ENCODE measurements at regions not wholly inside any gene's neighbourhood (a gene's known extent, or its start where the extent isn't known, plus 50 kb on each side); places are given as distances from the start of the nearest gene placed in this dataset.

GRCh38 chr3:159829539-159830227 is 159.0 kb upstream of the IL12A start:
- ChIA-PET RAD21 (ENCODE audit: low non-redundant PET in 1 of 2, low total read pairs in 2 of 2, uncharacterized antibody in 2 of 2, unreplicated experiment in 2 of 2) (interaction anchor here in 1 of 2 experiments (1.3 kb wide), 1 partner anchor 53 kb away, joined by 4 read pairs; no protein-coding TSS in a partner anchor), CTCF (interaction anchor here (1.2 to 4.1 kb wide), 8 partner anchors 24 to 176 kb away, joined by 3 to 30 read pairs (median 7); partner anchors contain the start of gene IL12A), POLR2A (interaction anchor here (1.4 kb wide), 1 partner anchor 177 kb away, joined by 3 read pairs; no protein-coding TSS in a partner anchor)
- no peak overlapping the region for H2AFZ ChIP-seq (ENCODE audit: low read depth, low read length, poor library complexity, severe bottlenecking)
- peaks cover 21 to 27% of the 10 kb centered on the region in 2 experiments for H3K4me1 ChIP-seq (ENCODE audit: control insufficient read depth in 1 of 2, insufficient read depth in 2 of 2, low read length in 2 of 2)
- no peak overlapping the region; a peak in 1 of 4 replicates for H3K4me3 ChIP-seq (replicated peaks in 1 of 2; ENCODE audit: low read depth in 1 of 2, low read length in 2 of 2)
- ATAC-seq (peak; percentile 65), DNase-seq (ENCODE audit: low read depth, low spot score) (peak; percentile 65)
- no peaks in the 10 kb centered on the region for H3K36me3 ChIP-seq (ENCODE audit: control insufficient read depth in 1 of 2, insufficient read depth in 2 of 2, low read length in 2 of 2)
- peak overlapping the region; percentile 21; the same call in 1 of the 2 replicates for H3K27ac ChIP-seq (ENCODE audit: low read depth, low read length)
- no peaks in the 10 kb centered on the region for H4K20me1 ChIP-seq (ENCODE audit: insufficient read depth)
- no peaks in the 10 kb centered on the region for H3K9me3 ChIP-seq (ENCODE audit: control insufficient read depth in 1 of 2, insufficient read depth in 1 of 2, low read depth in 1 of 2, low read length in 2 of 2)
- no TSS peak for BruUV-seq (replicated peaks)
- intact Hi-C loops (cut with micrococcal nuclease): loop anchor here (5.0 kb wide), 2 partner anchors 43 to 583 kb away; no protein-coding TSS in a partner anchor
- no peaks in the 10 kb centered on the region for H3K79me2 ChIP-seq (ENCODE audit: insufficient read depth, low read length)
- no peak overlapping the region for H3K9ac ChIP-seq (ENCODE audit: low read length)
- no peaks in the 10 kb centered on the region for H3K27me3 ChIP-seq (ENCODE audit: insufficient read depth, low read length)
- no peaks in the 10 kb centered on the region for H3K9me2 ChIP-seq (ENCODE audit: insufficient read depth)
- H3K4me2 ChIP-seq (ENCODE audit: low read length): peak overlapping the region; percentile 54
- TF ChIP-seq FOSL1 (IDR thresholded peaks at IDR 0.05; ENCODE audit: low read depth): 0 out of 2 replicates have a peak, but pooled peaks have one; percentile 27
- no peak for TF ChIP-seq YY1 (IDR thresholded peaks at IDR 0.05; ENCODE audit: extremely low read depth, insufficient replicate concordance, low read depth, low read length)
- peak; percentile 98 for TF ChIP-seq CEBPB (IDR thresholded peaks at IDR 0.05; ENCODE audit: low read depth)
- no peak for TF ChIP-seq ELF1 (IDR thresholded peaks at IDR 0.05; ENCODE audit: borderline replicate concordance, low read depth)
- TF ChIP-seq CBX3 (IDR thresholded peaks at IDR 0.05; ENCODE audit: low read depth): peak; percentile 61; the same call in 1 of the 2 replicates
- TF ChIP-seq ZBTB33 (IDR thresholded peaks at IDR 0.05; ENCODE audit: extremely low read depth, insufficient replicate concordance, low read length): peak; percentile 33
- TF ChIP-seq REST (IDR thresholded peaks at IDR 0.05; ENCODE audit: low read depth): no peak
- TF ChIP-seq POLR2A (IDR thresholded peaks at IDR 0.05; ENCODE audit: borderline replicate concordance, extremely low read depth, insufficient read depth, insufficient read length): no peak
- TF ChIP-seq CTCF (IDR thresholded peaks at IDR 0.05 in 2 of 3, conservative IDR thresholded peaks at IDR 0.05 in 1 of 3; ENCODE audit: borderline replicate concordance in 1 of 3, insufficient read depth in 1 of 3, low read depth in 2 of 3, low read length in 2 of 3): no peak
- TF ChIP-seq SP1 (IDR thresholded peaks at IDR 0.05; ENCODE audit: low read depth): peak; percentile 71
- TF ChIP-seq ZFX (IDR thresholded peaks at IDR 0.05): no peak
- no peak for TF ChIP-seq EZH2 (IDR thresholded peaks at IDR 0.05)
- TF ChIP-seq TCF7L2 (IDR thresholded peaks at IDR 0.05; ENCODE audit: borderline replicate concordance, extremely low read depth, insufficient read depth, insufficient read length): peak; percentile 78
- no peak for TF ChIP-seq SIN3A (IDR thresholded peaks at IDR 0.05; ENCODE audit: low read depth)
- TF ChIP-seq SRF (IDR thresholded peaks at IDR 0.05; ENCODE audit: low read depth): no peak
- TF ChIP-seq RAD21 (IDR thresholded peaks at IDR 0.05; ENCODE audit: low read depth): no peak
- TF ChIP-seq POLR2AphosphoS5 (IDR thresholded peaks at IDR 0.05; ENCODE audit: low read depth, low read length): peak; percentile 61
- TF ChIP-seq JUND (IDR thresholded peaks at IDR 0.05): 0 out of 2 replicates have a peak, but pooled peaks have one; percentile 36
- no peak for TF ChIP-seq EGR1 (IDR thresholded peaks at IDR 0.05; ENCODE audit: low read depth)
- no peak for TF ChIP-seq EZH2phosphoT487 (IDR thresholded peaks at IDR 0.05; ENCODE audit: borderline replicate concordance)

All from HCT116 (cell line).